Endothelial cell of umbilical vein (primary cell): ENCODE measurements at regions not wholly inside any gene's neighbourhood (a gene's known extent, or its start where the extent isn't known, plus 50 kb on each side); places are given as distances from the start of the nearest gene placed in this dataset.

ENCODE experiments used
- BruUV-seq: library from RNA; stranded (reverse); fragments of 400-500 nt; replicated peaks from 2 replicates; lab custom pipeline; 2021; lab: Mats Ljungman, UMichigan
- CTCF ChIA-PET: fragments of 300-600, 350-600 bp; sonication (Branson Sonifier 250); formaldehyde crosslinking; loops from one replicate; lab custom pipeline; 2021; ENCODE audit warnings: antibody characterized with exemption, inconsistent platforms; lab: Charles Lee
- POLR2A ChIA-PET: fragments of 300-600, 350-600 bp; sonication (Branson Sonifier 250); formaldehyde crosslinking; loops from one replicate; lab custom pipeline; 2021; ENCODE audit warnings: antibody characterized with exemption, inconsistent platforms; lab: Charles Lee
- DNase-seq: peaks from one replicate; pipeline ENCODE4 v3.0.0-alpha.2; 2011; ENCODE audit warnings: low read depth, low spot score
- FAIRE-seq: peaks from 2 replicates; lab custom pipeline; 2011; peaks lifted over from hg19 to GRCh38; lab: Jason Lieb, UNC
- H2AFZ ChIP-seq: 2 replicates; pipeline ENCODE4 v1.6.0; 2012; ENCODE audit warnings: low read depth, low read length, control low read depth, inconsistent platforms
- H3K27ac ChIP-seq: 2 replicates; pipeline ENCODE4 v1.5.1; 2011; ENCODE audit warnings: low read depth, mild to moderate bottlenecking, control low read depth, low read length, moderate library complexity; ENCODE audit not compliant: insufficient read depth
- H3K27me3 ChIP-seq, 2 experiments: 2 replicates each; pipeline versions ENCODE4 v1.6.0 to v1.6.1; 2011; ENCODE audit warnings: low read length in 2 of 2, mixed read lengths in 1 of 2; ENCODE audit not compliant: control insufficient read depth in 2 of 2, insufficient read depth in 2 of 2
- H3K36me3 ChIP-seq, 2 experiments: 2 replicates in 1 of 2; 3 replicates in 1 of 2; pipeline ENCODE4 v1.5.1; 2011; ENCODE audit warnings: low read length in 2 of 2, mild to moderate bottlenecking in 1 of 2, moderate library complexity in 1 of 2; ENCODE audit not compliant: control insufficient read depth in 2 of 2, insufficient read depth in 2 of 2; ENCODE audit errors: extremely low read depth in 1 of 2
- H3K4me1 ChIP-seq: 3 replicates; pipeline ENCODE4 v1.5.1; 2011; ENCODE audit warnings: mild to moderate bottlenecking, low read length; ENCODE audit not compliant: control insufficient read depth, insufficient read depth; ENCODE audit errors: extremely low read depth
- H3K4me2 ChIP-seq: 2 replicates; pipeline ENCODE4 v1.6.1; 2011; ENCODE audit warnings: low read length, control low read depth, mixed read lengths; ENCODE audit not compliant: insufficient read depth
- H3K4me3 ChIP-seq, 3 experiments: fragments of 200-600 bp in 1 of 3; sonication (generic), shearing (Covaris generic) in 1 of 3; replicated peaks in 1 of 3; 2 replicates each; pipeline ENCODE4 v1.5.1; 2011 to 2016; ENCODE audit warnings: control low read depth in 3 of 3, low read length in 3 of 3, mild to moderate bottlenecking in 2 of 3, inconsistent platforms in 1 of 3, low read depth in 1 of 3, moderate library complexity in 1 of 3; ENCODE audit not compliant: insufficient read depth in 1 of 3
- H3K79me2 ChIP-seq: 2 replicates; pipeline ENCODE4 v1.6.0; 2012; ENCODE audit warnings: low read length, inconsistent platforms; ENCODE audit not compliant: control insufficient read depth, insufficient read depth
- H3K9ac ChIP-seq: replicated peaks from 2 replicates; pipeline ENCODE3; 2011; ENCODE audit warnings: low read length, control low read depth; ENCODE audit not compliant: insufficient read depth; ENCODE audit errors: extremely low read depth
- H3K9me1 ChIP-seq: replicated peaks from 3 replicates; pipeline ENCODE4 v1.6.0; 2011; ENCODE audit warnings: mild to moderate bottlenecking, low read length; ENCODE audit not compliant: control insufficient read depth, insufficient read depth; ENCODE audit errors: extremely low read depth
- H3K9me3 ChIP-seq: replicated peaks from 2 replicates; pipeline ENCODE4 v1.5.1; 2012; ENCODE audit warnings: low read length, inconsistent platforms; ENCODE audit not compliant: control insufficient read depth, insufficient read depth
- H4K20me1 ChIP-seq: replicated peaks from 2 replicates; pipeline ENCODE3; 2011; ENCODE audit warnings: mild to moderate bottlenecking, low read length; ENCODE audit not compliant: control insufficient read depth, insufficient read depth; ENCODE audit errors: extremely low read depth
- CTCF ChIP-seq, 2 donors: IDR thresholded peaks; 1 replicate in 1 of 2; 2 replicates in 1 of 2; pipeline ENCODE4 v1.5.1; 2011; ENCODE audit warnings: low read length in 2 of 2, mild to moderate bottlenecking in 2 of 2, moderate library complexity in 2 of 2, control low read depth in 1 of 2, inconsistent platforms in 1 of 2, low read depth in 1 of 2; ENCODE audit not compliant: insufficient read depth in 1 of 2; ENCODE audit errors: extremely low read depth in 1 of 2
- EZH2 ChIP-seq: IDR thresholded peaks from 2 replicates; pipeline ENCODE4 v1.6.1; 2012; ENCODE audit warnings: borderline replicate concordance, low read depth, mild to moderate bottlenecking, moderate library complexity, low read length, inconsistent platforms; ENCODE audit not compliant: severe bottlenecking
- FOS ChIP-seq: IDR thresholded peaks from 2 replicates; pipeline ENCODE4 v1.6.1; 2011; ENCODE audit warnings: mild to moderate bottlenecking, low read length, moderate library complexity, borderline replicate concordance; ENCODE audit not compliant: insufficient read depth
- GATA2 ChIP-seq: IDR thresholded peaks from 2 replicates; pipeline ENCODE4 v1.7.0; 2011; ENCODE audit warnings: low read depth, mild to moderate bottlenecking, moderate library complexity, mixed read lengths, low read length; ENCODE audit not compliant: insufficient read length, insufficient read depth
- JUN ChIP-seq: IDR thresholded peaks from 2 replicates; pipeline ENCODE4 v1.6.1; 2011; ENCODE audit warnings: borderline replicate concordance, low read depth; ENCODE audit not compliant: insufficient read length, insufficient read depth
- MYC ChIP-seq: IDR thresholded peaks from one replicate; pipeline ENCODE4 v1.6.1; 2011; ENCODE audit warnings: mild to moderate bottlenecking, low read depth, low read length
- POLR2A ChIP-seq: IDR thresholded peaks from 2 replicates; pipeline ENCODE4 v1.6.1; 2012; ENCODE audit warnings: low read depth, mild to moderate bottlenecking, control low read depth, low read length
- POLR2AphosphoS5 ChIP-seq: IDR thresholded peaks from 2 replicates; pipeline ENCODE4 v1.6.1; 2012; ENCODE audit warnings: low read depth, mild to moderate bottlenecking, control low read depth, low read length, moderate library complexity; ENCODE audit not compliant: insufficient read depth
- dilution Hi-C: fragments of 300-500 bp; cut with MboI; formaldehyde crosslinking; loops from one replicate; pipeline ENCODE4 v1.15.0; 2019; ENCODE audit warnings: low sequenced_read_pairs; ENCODE audit not compliant: extremely low pct_ligation_motif_present
- intact Hi-C: fragments of 100-400 bp; cut with micrococcal nuclease; formaldehyde crosslinking; loops from one replicate; pipeline ENCODE4 v1.10.0; 2022
- TF ChIP-seq, protein P1 (sequence below): IDR thresholded peaks from 2 replicates; pipeline ENCODE4 v1.6.1; 2011; ENCODE audit not compliant: insufficient read depth, insufficient read length

DNA sequence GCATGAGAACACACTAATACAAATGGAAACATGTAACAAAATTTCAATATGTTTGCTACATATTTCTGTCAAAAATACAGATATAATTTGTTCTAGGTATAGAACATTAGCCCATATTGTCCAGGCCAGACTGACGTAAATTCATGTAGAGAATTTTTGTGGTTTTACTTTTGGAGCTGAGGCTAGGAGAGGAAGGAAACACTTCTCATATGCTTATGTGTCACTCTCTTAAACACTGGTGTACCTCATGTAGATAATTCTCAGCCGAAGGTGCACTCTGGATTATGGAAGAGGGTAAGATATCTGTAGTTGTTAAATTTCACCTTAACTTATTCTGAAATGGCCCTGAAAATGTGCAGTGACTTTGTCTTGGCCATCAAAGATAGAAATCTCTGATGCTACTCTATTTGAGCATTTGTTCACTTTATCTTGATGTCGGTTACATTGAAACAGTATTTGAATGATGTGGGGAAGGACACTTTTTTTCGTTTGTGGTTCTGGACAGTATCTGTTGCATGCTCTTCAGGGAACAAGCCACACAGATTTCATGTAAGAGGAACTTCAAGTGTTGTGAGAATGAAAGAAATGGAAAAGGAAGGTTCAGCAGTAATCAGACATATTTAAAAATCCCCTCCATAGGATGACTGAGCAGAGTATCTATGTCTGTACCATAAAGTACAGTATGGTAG is 202.7 kb downstream of the SPATA31D1 start:
- no TSS peak for BruUV-seq
- Histone ChIP-seq H3K4me3 (no peak overlapping the region), H3K9me3 (no peaks in the 10 kb centered on the region), H3K9ac (no peak overlapping the region), H3K4me1 (no peaks in the 10 kb centered on the region), H3K4me2 (no peak overlapping the region), H3K27ac (no peak overlapping the region), H3K9me1 (no peaks in the 10 kb centered on the region), H3K36me3 (no peaks in the 10 kb centered on the region), H2AFZ (no peak overlapping the region), H3K27me3 (no peaks in the 10 kb centered on the region), H4K20me1 (no peaks in the 10 kb centered on the region), H3K79me2 (no peaks in the 10 kb centered on the region)
- DNase-seq: no peak
- no peak for FAIRE-seq
- ChIA-PET POLR2A (no interaction called here), CTCF (no interaction called here)
- intact Hi-C loops: no loop called here
- dilution Hi-C loops: no loop called here
- TF ChIP-seq POLR2A: no peak
- TF ChIP-seq, protein P1, sequence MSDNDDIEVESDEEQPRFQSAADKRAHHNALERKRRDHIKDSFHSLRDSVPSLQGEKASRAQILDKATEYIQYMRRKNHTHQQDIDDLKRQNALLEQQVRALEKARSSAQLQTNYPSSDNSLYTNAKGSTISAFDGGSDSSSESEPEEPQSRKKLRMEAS: no peak
- TF ChIP-seq EZH2: no peak
- TF ChIP-seq MYC: no peak
- TF ChIP-seq POLR2AphosphoS5: no peak
- no peak for TF ChIP-seq FOS
- no peak for TF ChIP-seq GATA2
- no peak for TF ChIP-seq CTCF (IDR thresholded peaks at IDR 0.05; ENCODE audit: extremely low read depth in 1 of 2, insufficient read depth in 1 of 2, low read depth in 1 of 2, low read length in 2 of 2)
- no peak for TF ChIP-seq JUN
